Colonic mucosa (tissue), 4 donors: ENCODE measurements at regions not wholly inside any gene's neighbourhood (a gene's known extent, or its start where the extent isn't known, plus 50 kb on each side); places are given as distances from the start of the nearest gene placed in this dataset.
"Not testable (repeated sequence)": the region's sequence is repeated elsewhere in the genome, so short reads cannot be mapped to it uniquely, and the experiment has no call there.

Source experiments
- DNase-seq: peaks from one replicate; pipeline ENCODE4 v3.0.0-alpha.2; 2020
- H3K27ac ChIP-seq: fragments of 200-600 bp; one replicate; pipeline ENCODE4 v1.8.0; 2021
- H3K27me3 ChIP-seq: fragments of 200-600 bp; one replicate; pipeline ENCODE4 v1.8.0; 2021
- H3K36me3 ChIP-seq: fragments of 200-600 bp; one replicate; pipeline ENCODE4 v1.8.0; 2021
- H3K4me1 ChIP-seq: fragments of 200-600 bp; one replicate; pipeline ENCODE4 v1.8.0; 2021; ENCODE audit warnings: mild to moderate bottlenecking
- H3K4me3 ChIP-seq: fragments of 200-600 bp; one replicate; pipeline ENCODE4 v1.8.0; 2021
- H3K9ac ChIP-seq, 2 donors: one replicate each; pipeline ENCODE4 v1.7.0; 2013; ENCODE audit warnings: control low read depth in 2 of 2, low read depth in 2 of 2, low read length in 2 of 2
- H3K9me3 ChIP-seq: fragments of 200-600 bp; one replicate; pipeline ENCODE4 v1.8.0; 2021
- CTCF ChIP-seq: fragments of 200-600 bp; IDR thresholded peaks from one replicate; pipeline ENCODE4 v1.8.0; 2022; ENCODE audit warnings: antibody characterized with exemption, mild to moderate bottlenecking
- intact Hi-C: fragments of 100-400 bp; cut with DNase I; formaldehyde crosslinking; loops from one replicate; pipeline ENCODE4 v1.14.1; 2022
- donor health status: healthy.
- donor health status: DM: no; HTN: no; CAD: no.
- donor health status: DM: no; HTN: no; CAD: no.

- Histone ChIP-seq H3K9me3 (no peaks in the 10 kb centered on the region), H3K27me3 (no peaks in the 10 kb centered on the region), H3K27ac (no peak overlapping the region), H3K36me3 (no peaks in the 10 kb centered on the region), H3K4me3 (no peak overlapping the region), H3K4me1 (no peaks in the 10 kb centered on the region), H3K9ac (no peak overlapping the region)
- intact Hi-C loops, result no loop called here
- no peak for TF ChIP-seq CTCF
- DNase-seq, result no peak
Measured at GRCh38 chr1:38652217-38652616, 207.4 kb downstream of the RRAGC start.

- H3K9ac ChIP-seq, result no peak overlapping the region
- intact Hi-C loops, result no loop called here
- no peak overlapping the region for H3K4me3 ChIP-seq
- no peaks in the 10 kb centered on the region for H3K36me3 ChIP-seq
- H3K27me3 ChIP-seq, result no peaks in the 10 kb centered on the region
- no peak for TF ChIP-seq CTCF
- no peak for DNase-seq
- no peaks in the 10 kb centered on the region for H3K9me3 ChIP-seq
- H3K27ac ChIP-seq, result no peak overlapping the region
- no peaks in the 10 kb centered on the region for H3K4me1 ChIP-seq
Measured at GRCh38 chr1:38651669-38652068, 207.9 kb downstream of the RRAGC start.

DNA sequence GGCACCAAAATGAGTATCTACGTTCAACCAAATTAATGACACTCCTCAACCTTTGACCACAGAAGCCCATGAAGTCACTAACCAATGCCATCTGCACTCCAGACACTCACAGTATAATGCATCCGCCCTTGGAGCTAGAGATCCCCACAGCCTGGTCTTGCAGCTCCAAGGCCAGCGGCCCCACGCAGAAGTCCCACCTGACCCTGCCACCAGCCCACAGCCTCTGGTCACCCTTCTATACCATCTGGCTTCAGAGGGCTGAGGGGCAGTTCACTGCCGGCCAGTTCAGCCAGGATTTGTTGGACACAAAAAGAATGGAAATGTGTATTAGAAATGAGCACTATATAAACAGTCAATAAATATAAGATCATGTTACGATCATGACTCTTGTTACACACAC is 211.2 kb downstream of the RRAGC start:
- no peak for TF ChIP-seq CTCF
- H3K27ac ChIP-seq, result no peak overlapping the region
- no peaks in the 10 kb centered on the region for H3K36me3 ChIP-seq
- H3K9me3 ChIP-seq, result no peaks in the 10 kb centered on the region
- H3K9ac ChIP-seq, result no peak overlapping the region
- DNase-seq, result no peak
- H3K27me3 ChIP-seq, result no peaks in the 10 kb centered on the region
- intact Hi-C loops, result no loop called here
- H3K4me1 ChIP-seq, result no peaks in the 10 kb centered on the region
- no peak overlapping the region for H3K4me3 ChIP-seq

- H3K9ac ChIP-seq, H3K4me3 ChIP-seq, H3K4me1 ChIP-seq, intact Hi-C loops, DNase-seq, H3K27me3 ChIP-seq, H3K9me3 ChIP-seq, H3K27ac ChIP-seq, H3K36me3 ChIP-seq: not testable (repeated sequence)
Measured at GRCh38 chr1:38647341-38647740, 212.2 kb downstream of the RRAGC start.

DNA sequence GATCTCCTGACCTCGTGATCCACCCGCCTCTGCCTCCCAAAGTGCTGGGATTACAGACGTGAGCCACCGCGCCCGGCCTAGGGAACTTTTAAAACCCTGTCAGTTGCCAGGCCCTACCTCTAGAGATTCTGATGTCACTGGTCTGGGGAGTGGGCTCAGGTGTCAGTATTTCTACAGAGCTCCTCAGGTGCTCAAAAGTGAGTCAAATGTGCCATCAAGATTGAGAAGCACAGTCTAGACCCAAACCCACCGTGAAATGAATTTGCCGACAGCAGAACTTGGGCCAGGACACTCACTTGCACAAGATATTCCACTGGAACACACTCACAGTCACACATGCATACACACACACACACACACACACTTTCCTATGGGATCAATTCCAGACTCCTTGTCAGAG is 215.5 kb downstream of the RRAGC start:
- Histone ChIP-seq H3K36me3 (no peaks in the 10 kb centered on the region), H3K9me3 (no peaks in the 10 kb centered on the region)

GRCh38 chr1:38641661-38642060 is 217.9 kb downstream of the RRAGC start:
- Histone ChIP-seq H3K27me3 (no peaks in the 10 kb centered on the region), H3K27ac (no peak overlapping the region), H3K4me1 (no peaks in the 10 kb centered on the region), H3K9ac (no peak overlapping the region), H3K4me3 (no peak overlapping the region), H3K9me3 (no peaks in the 10 kb centered on the region), H3K36me3 (no peaks in the 10 kb centered on the region)
- no peak for TF ChIP-seq CTCF
- intact Hi-C loops, result no loop called here
- DNase-seq, result no peak

More for the DNA sequence above, 215.5 kb downstream of the RRAGC start:
- Histone ChIP-seq H3K9ac (no peak overlapping the region), H3K27me3 (no peaks in the 10 kb centered on the region), H3K4me3 (no peak overlapping the region), H3K4me1 (no peaks in the 10 kb centered on the region), H3K27ac (no peak overlapping the region)
- intact Hi-C loops, result no loop called here
- TF ChIP-seq CTCF, result no peak
- DNase-seq, result no peak
